ENCODE measurements at regions not wholly inside any gene's neighbourhood (a gene's known extent, or its start where the extent isn't known, plus 50 kb on each side); places are given as distances from the start of the nearest gene placed in this dataset.

DNA sequence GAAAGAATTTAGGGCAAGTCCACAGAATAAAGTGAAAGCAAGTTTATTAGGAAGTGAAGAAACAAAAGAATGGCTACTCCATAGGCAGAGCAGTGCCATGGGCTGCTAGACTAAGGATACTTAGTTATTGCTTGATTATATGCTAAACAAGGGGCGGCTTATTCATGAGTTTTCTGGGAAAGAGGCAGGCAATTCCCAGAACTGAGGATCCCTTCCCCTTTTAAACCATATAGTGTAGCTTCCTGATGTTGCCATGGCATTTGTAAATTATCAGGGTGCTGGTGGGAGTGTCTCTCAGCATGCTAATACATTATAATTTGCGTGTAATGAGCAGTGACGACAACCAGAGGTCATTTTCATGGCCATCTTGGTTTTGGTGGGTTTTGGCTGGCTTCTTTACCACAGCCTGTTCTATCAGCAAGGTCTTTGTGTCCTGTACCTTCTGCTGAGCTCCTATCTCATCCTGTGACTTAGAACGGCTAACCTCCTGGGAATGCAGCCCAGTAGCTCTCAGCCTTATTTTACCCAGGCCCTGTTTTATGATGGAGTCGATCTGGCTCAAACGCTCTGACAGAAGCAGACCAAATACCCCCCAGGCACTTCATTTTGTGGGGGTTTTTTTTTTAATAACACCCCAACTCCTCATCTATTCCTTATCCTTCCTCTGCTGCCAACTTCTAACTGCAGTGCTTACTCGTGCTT lies 103.0 kb upstream of the RARB start:
- no peak for DNase-seq

DNA sequence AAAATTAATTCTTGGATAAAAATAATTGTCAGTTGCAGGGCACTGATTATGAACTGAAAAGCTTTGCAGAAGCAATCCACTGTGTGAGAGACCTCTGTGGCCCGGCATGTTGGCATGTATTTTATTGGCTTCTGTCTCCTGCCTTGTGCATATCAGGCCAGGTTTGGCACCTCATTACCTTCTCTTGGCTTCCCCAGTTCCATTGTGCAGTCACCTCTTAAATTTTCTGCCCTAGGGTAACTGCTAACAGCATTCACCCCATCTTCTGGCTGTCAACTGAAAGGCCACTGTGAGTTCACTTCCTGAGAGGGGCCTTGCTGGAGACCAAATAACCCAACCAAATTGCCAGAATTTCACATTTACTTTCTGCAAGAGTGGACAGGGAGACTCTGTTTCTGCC lies 92.7 kb upstream of the RARB start:
- DNase-seq, result no peak

DNA sequence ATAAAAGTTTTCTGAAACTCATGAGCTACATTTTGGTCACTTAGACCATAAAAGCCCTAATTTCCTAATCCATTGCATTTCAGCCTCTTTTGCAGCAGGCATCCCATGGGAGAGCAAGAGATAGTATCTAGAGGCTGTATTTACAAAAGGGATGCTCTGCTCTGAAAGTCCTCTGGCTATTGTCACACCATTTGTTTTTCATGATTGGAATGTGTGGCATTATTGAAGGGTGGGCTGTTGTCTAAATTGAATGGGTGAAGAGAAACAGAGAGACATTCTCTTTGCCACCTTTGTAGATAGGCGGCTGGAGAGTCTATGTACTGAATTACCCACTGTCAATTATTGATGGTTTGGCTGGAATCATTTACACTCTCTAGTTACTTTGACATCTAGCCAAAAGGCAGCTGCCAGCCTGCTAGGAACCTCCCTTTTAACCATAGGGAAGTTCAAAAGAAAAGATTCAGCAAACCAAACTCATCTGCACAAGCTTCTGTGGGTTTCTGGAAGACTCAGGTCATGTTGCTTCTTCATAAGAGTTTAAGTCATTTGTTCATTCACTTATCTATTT lies 89.8 kb upstream of the RARB start:
- no peak for DNase-seq

DNA sequence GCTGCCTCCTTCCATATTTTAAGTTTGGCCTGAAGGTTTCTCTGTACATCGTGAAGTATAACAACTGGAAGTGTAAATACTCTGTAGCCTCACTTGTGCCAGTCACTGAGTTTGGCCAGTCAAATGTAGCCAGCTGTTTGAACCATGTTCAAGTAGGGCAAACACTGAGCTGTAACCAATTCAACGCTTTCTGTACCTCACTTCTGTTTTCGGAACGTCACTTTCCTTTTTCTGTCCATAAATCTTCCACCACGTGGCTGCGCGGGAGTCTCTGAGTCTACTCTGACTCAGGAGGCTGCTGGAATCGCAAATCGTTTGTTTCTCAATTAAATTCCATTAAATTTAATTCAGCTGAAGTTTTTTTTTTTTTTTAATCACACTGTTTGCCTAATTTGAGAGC lies 88.8 kb upstream of the RARB start:
- DNase-seq, result peak; percentile 29

DNA sequence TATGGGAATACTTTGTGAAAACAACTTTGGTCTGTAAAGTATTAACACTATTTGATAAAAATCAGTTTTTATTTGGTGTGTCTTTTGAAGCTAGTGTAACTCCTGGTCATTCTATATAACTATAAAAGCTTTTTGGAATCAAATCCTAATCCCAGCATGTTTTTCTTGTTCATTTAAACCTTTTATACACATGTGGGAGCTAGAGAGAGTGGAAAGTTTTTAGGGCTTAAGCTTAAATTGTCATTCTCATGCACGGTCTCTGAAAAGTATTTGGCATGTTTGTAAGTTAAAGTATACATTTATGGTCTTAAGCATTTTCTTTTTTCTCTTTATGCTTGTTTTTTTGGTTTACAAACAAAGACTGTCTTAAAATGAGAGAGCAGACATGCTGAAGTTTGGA lies 83.4 kb upstream of the RARB start:
- DNase-seq, result no peak

DNA sequence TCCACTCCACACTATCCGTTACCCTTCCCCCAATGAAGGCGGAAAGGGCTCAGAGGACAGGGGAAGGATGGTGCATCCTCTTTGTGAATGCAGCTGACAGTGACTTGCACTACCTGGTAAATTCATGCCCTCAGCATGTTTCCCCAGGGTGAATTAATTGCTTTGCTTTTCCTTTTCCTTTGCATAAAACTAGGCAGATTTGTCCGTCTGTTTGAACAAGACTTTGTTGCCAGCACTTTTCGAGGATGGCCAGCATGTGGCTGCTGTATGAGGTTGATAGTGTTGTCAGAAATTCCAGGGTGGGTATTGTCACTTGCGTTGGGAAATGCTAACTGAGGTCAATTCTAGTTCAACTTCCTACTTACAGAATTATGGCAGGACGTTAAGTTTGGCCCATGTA lies 79.0 kb upstream of the RARB start:
- no peak for DNase-seq

DNA sequence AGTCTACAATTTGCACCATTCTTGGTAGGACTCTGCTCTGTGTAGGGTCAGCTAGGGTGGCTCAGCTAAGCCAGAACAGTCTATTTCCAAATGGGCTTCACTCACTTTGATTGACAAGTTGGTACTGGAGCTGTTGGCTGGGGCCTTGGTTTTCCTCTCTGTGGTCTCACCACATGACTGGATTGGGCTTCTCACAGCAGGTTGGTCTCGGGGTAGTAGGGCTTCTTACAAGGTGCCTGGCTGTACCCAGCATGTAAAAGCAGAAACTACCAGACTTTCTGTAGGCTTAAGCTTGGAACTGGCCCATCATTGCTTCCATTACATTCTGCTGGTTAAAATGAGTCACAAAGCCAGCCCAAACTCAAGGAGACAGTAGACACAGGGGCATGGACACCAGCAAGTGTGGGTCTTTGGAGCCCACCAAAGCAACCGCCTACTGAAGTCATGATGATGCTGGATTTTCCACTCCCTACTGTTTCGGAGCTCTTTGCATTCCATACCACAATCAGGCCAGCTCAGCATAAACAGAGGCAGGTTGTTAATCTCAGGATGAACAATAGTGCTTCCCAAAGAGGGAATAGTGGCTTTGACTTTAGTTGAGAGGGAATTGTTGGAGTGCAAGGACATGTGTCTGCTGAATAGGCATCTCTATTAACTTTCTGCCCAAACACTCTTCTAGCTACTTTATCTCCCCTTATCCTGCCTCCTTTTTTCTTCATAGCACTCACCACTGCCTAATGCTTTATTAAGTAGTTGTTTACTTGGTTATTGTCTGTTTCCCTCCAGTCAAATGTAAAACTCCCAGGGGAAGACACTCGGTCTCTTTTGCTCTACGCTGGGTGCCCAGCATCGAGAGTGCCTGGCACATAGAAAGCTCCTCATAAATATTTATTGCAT lies 78.0 kb upstream of the RARB start:
- no peak for DNase-seq

DNA sequence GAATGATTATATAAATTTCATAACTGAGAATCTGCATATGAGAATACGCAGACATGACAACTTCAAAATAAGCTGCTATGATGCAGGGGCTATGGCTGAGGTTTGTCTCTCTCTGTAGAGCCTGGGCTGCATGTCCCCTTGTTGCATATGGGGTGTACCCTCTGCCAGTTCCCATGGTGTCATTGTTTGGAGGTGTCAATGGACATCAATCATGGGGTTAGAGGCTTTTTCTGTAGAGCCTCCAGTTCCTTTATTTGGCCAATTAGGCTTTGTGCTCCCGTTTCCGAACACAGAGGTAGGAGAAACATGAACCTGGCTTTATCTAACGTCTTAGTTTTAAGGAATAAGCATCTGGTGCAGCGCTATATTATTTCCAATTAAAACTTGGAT lies 77.3 kb upstream of the RARB start:
- no peak for DNase-seq

DNA sequence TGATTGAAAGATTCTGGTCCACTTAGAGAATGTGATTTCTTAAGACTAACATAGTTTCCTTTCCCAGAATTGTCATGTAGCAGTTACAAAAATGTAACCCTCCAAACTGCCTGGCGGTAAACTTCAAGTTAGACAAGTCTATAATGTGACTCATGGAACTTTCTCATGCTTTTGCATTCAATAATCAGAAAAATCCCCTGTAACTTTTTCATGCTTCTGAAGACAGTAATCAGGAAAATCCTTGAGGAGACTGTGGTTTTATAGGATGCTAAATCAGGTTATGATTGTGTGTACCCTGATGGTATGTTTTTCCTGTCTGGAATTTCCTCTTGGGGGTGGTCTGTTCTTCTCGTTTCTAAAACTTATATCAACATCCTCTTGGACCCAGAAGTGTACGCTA lies 74.0 kb upstream of the RARB start:
- DNase-seq, result no peak

DNA sequence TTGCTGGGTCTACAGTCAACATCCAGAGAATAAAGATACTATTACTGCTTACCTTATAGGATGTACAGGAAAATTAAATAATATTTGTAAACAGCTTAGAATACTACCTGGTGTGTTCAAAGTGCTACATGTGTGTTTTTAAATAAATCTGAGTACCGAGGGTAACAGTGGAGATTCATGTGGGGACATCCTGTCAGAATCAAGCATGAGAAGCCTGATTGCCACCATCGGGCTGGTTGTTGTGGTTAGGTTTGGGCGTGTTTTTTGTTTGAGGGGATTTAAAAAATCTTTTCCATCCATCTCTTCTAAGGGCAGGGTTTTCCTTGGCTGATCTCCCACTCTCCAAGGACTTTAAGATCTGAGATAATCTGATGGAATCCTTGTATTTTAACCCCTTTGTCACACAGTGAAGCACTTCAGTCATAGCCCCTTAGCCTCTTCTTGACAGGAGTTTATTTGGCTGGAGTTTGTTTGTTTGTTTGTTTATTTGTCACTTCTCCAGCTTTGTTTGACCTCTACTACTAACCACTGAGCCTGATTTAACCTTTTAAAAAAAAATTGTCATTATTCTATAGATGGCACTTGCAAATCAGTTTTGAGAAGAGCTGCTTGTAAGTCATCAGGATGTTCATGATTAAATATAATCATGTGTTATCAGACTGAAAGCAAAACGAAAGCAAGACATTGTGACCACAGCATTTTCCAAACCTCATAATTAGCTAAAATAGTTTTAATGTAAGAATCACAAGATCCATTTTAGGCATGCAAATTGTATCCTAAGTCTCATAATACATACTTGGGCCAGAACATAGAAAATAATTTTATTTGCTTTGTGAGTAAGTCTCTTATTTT lies 72.8 kb upstream of the RARB start:
- DNase-seq, result peak; percentile 3

DNA sequence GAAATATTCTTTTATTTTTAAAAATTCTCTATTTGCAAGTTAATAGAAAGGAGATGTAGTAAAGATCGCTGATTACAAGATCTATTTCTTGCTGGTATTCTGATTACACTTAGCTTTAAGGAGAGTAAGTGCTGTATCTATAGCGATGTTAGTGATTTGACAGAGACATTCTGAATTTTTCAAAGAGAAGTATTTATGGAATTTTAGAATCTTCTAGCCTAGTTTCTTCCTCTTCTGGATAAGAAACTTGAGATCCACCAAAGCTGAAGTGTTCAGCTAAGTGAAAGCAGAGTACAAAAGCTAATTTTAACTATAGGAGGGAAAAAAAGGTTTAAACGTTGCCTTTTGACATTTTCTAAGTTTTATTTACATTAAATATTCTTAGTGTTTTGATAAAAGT lies 72.1 kb upstream of the RARB start:
- no peak for DNase-seq

DNA sequence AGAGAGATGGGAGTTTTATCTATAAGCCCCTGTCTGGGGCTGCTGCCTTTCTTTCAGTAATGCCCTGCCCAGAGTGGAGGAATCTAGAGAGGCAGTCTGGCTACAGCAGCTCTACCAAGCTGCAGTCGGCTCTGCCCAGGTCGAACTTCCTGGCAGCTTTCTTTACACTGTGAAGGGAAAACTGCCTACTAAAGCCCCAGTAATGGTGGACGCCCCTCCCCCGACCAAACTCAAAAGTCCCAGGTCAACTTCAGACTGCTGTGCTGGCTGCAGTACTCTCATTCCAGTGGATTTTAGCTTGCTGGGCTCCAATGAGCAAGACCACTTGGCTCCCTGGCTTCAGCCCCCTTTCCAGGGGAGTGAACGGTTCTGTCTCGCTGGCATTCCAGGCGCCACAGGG lies 65.9 kb upstream of the RARB start:
- no peak for DNase-seq

DNA sequence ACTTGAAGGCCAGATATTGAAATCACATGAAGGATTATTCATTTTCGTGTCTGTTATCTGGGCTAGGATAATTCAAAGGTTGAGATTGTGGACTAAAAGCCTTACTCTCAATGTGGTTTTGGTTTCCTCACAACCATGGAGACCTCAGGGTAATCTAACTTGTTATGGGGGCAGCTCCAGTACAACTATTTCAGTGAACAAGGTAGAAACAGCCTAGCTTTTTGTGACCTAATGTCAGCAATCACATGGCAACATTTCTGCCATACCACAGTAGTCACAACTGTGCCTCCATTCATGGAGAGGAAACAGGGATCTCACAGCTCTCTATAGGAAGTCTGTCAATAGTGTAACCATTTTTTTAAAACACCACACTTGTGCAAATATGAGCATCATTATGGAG lies 62.4 kb upstream of the RARB start:
- DNase-seq, result no peak

DNA sequence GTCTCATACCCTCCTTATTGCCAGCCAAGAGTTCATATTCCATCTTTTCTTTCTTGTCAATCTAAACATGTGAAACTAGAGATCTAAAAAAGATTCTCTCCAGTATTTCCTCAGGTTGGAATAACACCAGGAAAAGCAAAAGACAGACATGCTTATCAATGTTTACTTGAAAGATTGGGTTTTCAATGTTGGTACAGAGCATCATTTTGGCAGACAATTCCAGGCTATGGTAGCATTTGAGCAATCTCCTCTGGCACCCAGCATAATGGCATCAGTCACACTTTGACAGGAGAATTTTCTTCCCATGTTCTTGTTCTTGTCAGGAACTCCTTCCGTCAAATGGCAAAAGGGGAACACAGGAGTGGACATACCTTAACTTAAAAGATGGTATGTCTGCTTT lies 61.0 kb upstream of the RARB start:
- no peak for DNase-seq

DNA sequence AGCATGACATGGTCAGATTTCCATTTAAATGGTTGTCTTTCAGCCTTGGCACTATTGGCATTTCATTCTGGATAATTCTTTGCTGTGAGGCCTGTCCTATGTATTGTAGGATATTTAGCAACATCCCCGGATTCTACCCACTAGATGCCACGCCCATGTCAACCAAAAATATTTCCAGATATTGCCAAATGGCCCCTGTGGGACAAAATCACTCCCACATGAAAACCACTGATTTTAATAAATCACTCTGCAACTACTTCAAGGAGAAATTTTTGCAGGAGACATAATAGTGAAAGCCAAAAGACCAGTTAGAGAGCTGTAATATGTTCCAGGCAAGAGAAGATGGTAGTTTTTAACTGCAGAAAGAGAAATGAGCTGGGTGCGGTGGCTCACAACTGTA lies 55.9 kb upstream of the RARB start:
- no peak for DNase-seq

DNA sequence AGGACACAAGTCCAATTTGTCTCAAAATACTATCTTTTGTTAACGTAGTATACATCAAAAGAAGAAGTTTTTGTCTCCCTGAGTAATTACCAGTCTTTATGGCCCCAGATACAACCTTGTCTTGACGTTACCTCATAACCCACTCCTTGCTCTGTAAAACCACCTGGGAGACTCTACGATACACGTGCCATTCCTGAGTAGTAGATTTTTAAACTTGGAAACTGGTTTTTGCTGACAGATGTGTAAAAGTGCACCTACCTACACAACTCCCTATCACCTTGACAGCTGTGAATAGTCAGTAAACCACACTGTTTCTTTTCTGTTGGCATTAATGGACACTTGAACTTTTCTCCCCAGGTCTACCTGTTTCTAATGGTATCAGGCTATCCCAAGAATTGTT lies 51.7 kb upstream of the RARB start:
- no peak for DNase-seq

DNA sequence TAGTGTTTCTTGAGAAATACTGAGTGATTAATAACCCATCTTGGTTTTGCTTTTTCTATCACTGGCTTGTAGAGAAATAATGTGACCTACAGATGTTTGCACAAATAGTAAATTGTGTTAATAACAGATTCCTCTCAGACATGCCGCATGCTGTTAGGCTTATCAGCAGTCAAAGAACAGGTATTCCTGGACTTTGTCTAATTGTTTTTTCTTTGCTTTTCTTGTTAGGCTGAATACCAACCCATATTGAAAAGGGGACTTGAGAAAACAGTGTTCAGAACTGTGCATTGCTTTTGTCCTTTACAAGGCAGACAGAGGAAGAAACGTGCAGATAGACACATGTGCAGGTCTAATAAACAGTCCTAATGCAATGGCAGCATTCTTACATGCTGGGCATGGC lies 51.0 kb upstream of the RARB start:
- DNase-seq, result no peak

Data from OCI-M1 (cell line).